ENCODE measurements at regions not wholly inside any gene's neighbourhood (a gene's known extent, or its start where the extent isn't known, plus 50 kb on each side); places are given as distances from the start of the nearest gene placed in this dataset.

GRCh38 chr5:14035859-14036503, 91.5 kb upstream of the DNAH5 start:
- peaks cover 98% of the 10 kb centered on the region for H3K27me3 ChIP-seq (ENCODE audit: insufficient read depth, low read depth, severe bottlenecking)
- TF ChIP-seq CTCF (IDR thresholded peaks at IDR 0.05; ENCODE audit: low read depth, low read length): no peak
- no peak overlapping the region for H3K27ac ChIP-seq
- peaks cover 16% of the 10 kb centered on the region for H3K9me3 ChIP-seq (ENCODE audit: severe bottlenecking)
- no peak overlapping the region for H3K4me3 ChIP-seq (ENCODE audit: low read depth, low read length)
- H3K36me3 ChIP-seq: no peaks in the 10 kb centered on the region
- no peak for DNase-seq

DNA sequence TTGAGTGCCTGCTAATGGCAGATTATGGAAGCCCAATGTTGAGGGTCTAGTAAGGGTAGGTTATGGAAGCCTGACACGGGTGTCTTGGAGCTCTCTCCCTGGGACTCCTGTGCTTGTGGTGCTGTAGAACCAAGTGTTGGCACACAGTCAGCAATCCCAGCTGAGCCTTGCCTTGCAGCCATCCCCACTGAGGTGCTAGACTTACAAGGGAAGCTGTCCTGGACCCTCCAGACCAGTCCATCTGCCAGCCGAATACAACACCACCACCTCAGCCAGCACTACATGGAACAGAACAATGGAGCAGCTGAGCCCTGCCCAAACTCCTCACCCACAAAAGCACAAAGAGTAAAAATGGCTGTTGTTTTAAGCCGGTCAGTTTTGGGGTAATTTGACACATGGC, 90.5 kb upstream of the DNAH5 start:
- peaks cover 98% of the 10 kb centered on the region for H3K27me3 ChIP-seq (ENCODE audit: insufficient read depth, low read depth, severe bottlenecking)
- H3K4me3 ChIP-seq (ENCODE audit: low read depth, low read length): no peak overlapping the region
- H3K36me3 ChIP-seq: no peaks in the 10 kb centered on the region
- TF ChIP-seq CTCF (IDR thresholded peaks at IDR 0.05; ENCODE audit: low read depth, low read length): no peak
- H3K27ac ChIP-seq: no peak overlapping the region
- H3K9me3 ChIP-seq (ENCODE audit: severe bottlenecking): peaks cover 16% of the 10 kb centered on the region
- DNase-seq: no peak

DNA sequence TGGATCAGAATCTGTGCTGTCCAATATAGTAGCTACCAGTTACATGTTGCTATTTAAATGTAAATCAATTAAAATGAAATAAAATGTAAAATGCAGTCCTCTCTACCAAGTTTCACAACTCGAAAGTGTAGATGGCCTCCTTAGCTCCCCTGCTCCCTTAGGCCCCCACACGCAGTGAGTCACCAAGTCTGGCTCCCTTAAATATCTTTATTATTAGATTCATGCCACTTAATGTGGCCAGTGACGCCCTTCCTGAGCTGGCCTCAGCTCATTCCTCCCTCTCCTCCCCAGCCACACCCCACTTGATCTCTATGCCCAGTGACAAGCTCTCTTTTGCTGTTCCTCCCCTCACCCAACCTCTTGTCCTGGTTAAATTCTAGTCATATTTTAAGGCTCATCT, 88.4 kb upstream of the DNAH5 start:
- peaks cover 16% of the 10 kb centered on the region for H3K9me3 ChIP-seq (ENCODE audit: severe bottlenecking)
- H3K4me3 ChIP-seq (ENCODE audit: low read depth, low read length): no peak overlapping the region
- no peaks in the 10 kb centered on the region for H3K36me3 ChIP-seq
- no peak overlapping the region for H3K27ac ChIP-seq
- DNase-seq: no peak
- no peak for TF ChIP-seq CTCF (IDR thresholded peaks at IDR 0.05; ENCODE audit: low read depth, low read length)
- H3K27me3 ChIP-seq (ENCODE audit: insufficient read depth, low read depth, severe bottlenecking): peaks cover 93% of the 10 kb centered on the region

DNA sequence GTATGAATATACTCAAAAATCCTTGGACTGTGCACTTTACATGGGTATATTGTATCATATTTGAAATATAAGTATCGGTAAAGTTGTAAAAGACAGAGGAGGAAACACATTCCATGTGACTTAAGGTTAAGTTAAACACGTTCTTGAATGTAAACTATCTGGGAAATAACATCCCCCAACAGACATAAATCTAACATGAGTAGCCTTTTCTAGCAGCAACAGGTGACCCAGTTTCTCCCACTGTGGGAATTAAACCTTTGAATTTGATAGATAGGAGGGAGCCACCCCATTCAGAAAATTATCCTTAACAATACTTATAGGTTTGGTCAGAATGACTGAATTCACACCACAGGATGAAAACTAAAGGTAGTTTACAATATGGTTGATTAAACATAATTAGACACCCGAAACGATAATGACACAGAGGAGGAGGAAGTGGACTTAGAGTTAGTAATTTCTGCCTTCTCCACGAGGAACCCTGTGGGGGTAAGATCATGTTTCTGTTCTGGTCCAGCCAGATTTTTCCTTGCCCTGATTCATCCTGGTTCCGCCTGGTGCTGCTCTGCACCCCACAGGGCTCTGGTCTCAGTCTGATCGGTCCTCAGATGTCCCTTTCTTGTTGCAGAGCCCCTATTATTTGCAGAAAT, 84.6 kb upstream of the DNAH5 start:
- no peak for DNase-seq
- no peak for TF ChIP-seq CTCF (IDR thresholded peaks at IDR 0.05; ENCODE audit: low read depth, low read length)
- H3K27ac ChIP-seq: no peak overlapping the region
- no peak overlapping the region for H3K4me3 ChIP-seq (ENCODE audit: low read depth, low read length)
- peaks cover 90% of the 10 kb centered on the region for H3K27me3 ChIP-seq (ENCODE audit: insufficient read depth, low read depth, severe bottlenecking)
- no peaks in the 10 kb centered on the region for H3K36me3 ChIP-seq
- peaks cover 5% of the 10 kb centered on the region for H3K9me3 ChIP-seq (ENCODE audit: severe bottlenecking)

GRCh38 chr5:14028188-14028587, 83.7 kb upstream of the DNAH5 start:
- Histone ChIP-seq H3K27ac (no peak overlapping the region), H3K36me3 (no peaks in the 10 kb centered on the region), H3K4me3 (ENCODE audit: low read depth, low read length) (no peak overlapping the region), H3K9me3 (ENCODE audit: severe bottlenecking) (peaks cover 2% of the 10 kb centered on the region), H3K27me3 (ENCODE audit: insufficient read depth, low read depth, severe bottlenecking) (peaks cover 92% of the 10 kb centered on the region)
- DNase-seq: no peak
- no peak for TF ChIP-seq CTCF (IDR thresholded peaks at IDR 0.05; ENCODE audit: low read depth, low read length)
